HFFc6 (cell line): ENCODE measurements at regions not wholly inside any gene's neighbourhood (a gene's known extent, or its start where the extent isn't known, plus 50 kb on each side); places are given as distances from the start of the nearest gene placed in this dataset.

Experiments used
- DNase-seq: peaks from one replicate; pipeline ENCODE4 v3.0.0-alpha.2; 2018
- H3K27ac Mint-ChIP-seq: 2 replicates; pipeline ENCODE4 v1.8.0; 2020; ENCODE audit warnings: mild to moderate bottlenecking, mixed read lengths
- H3K27me3 Mint-ChIP-seq: 2 replicates; pipeline ENCODE4 v1.8.0; 2021; ENCODE audit warnings: mild to moderate bottlenecking, moderate library complexity, mixed read lengths; ENCODE audit not compliant: insufficient read depth
- H3K36me3 Mint-ChIP-seq: 2 replicates; pipeline ENCODE4 v1.8.0; 2021; ENCODE audit warnings: low read depth, mixed read lengths
- H3K4me1 Mint-ChIP-seq: 2 replicates; pipeline ENCODE4 v1.8.0; 2020; ENCODE audit warnings: low read depth, mixed read lengths
- H3K4me3 Mint-ChIP-seq: 2 replicates; pipeline ENCODE4 v1.8.0; 2020; ENCODE audit warnings: mild to moderate bottlenecking, moderate library complexity, mixed read lengths
- H3K9me3 Mint-ChIP-seq: 2 replicates; pipeline ENCODE4 v1.8.0; 2020; ENCODE audit warnings: mild to moderate bottlenecking, mixed read lengths
- CTCF ChIP-seq: fragments of 200-600 bp; sonication (generic); IDR thresholded peaks from 2 replicates; pipeline ENCODE4 v1.5.0; 2021; ENCODE audit warnings: antibody characterized with exemption, mild to moderate bottlenecking

GRCh38 chr2:33877348-33878016 is 278.4 kb upstream of the FAM98A start:
- Mint-ChIP-seq H3K27me3 (peaks cover 2% of the 10 kb centered on the region; the same call in 1 of the 2 replicates), H3K9me3 (peaks cover 33% of the 10 kb centered on the region), H3K4me1 (no peaks in the 10 kb centered on the region), H3K27ac (no peak overlapping the region), H3K36me3 (no peaks in the 10 kb centered on the region), H3K4me3 (no peak overlapping the region)
- no peak for TF ChIP-seq CTCF
- no peak for DNase-seq

- H3K36me3 Mint-ChIP-seq: no peaks in the 10 kb centered on the region
- peaks cover 2% of the 10 kb centered on the region; the same call in 1 of the 2 replicates for H3K27me3 Mint-ChIP-seq
- TF ChIP-seq CTCF: no peak
- no peak for DNase-seq
- H3K4me3 Mint-ChIP-seq: no peak overlapping the region
- H3K4me1 Mint-ChIP-seq: no peaks in the 10 kb centered on the region
- H3K9me3 Mint-ChIP-seq: peaks cover 38% of the 10 kb centered on the region
- no peak overlapping the region for H3K27ac Mint-ChIP-seq
Observed at GRCh38 chr2:33873076-33873605, 274.0 kb upstream of the FAM98A start.

GRCh38 chr2:33859811-33860461 is 260.8 kb upstream of the FAM98A start:
- no peak for TF ChIP-seq CTCF
- Mint-ChIP-seq H3K36me3 (no peaks in the 10 kb centered on the region), H3K9me3 (peaks cover 56% of the 10 kb centered on the region), H3K4me1 (no peaks in the 10 kb centered on the region), H3K4me3 (no peak overlapping the region), H3K27ac (no peak overlapping the region), H3K27me3 (no peaks in the 10 kb centered on the region)
- no peak for DNase-seq

- Mint-ChIP-seq H3K4me3 (no peak overlapping the region), H3K27ac (no peak overlapping the region), H3K27me3 (no peaks in the 10 kb centered on the region), H3K9me3 (peaks cover 57% of the 10 kb centered on the region), H3K36me3 (no peaks in the 10 kb centered on the region), H3K4me1 (no peaks in the 10 kb centered on the region)
- no peak for TF ChIP-seq CTCF
- no peak for DNase-seq
Observed at GRCh38 chr2:33859176-33859575, 260.1 kb upstream of the FAM98A start.

- no peak overlapping the region for H3K4me3 Mint-ChIP-seq
- H3K36me3 Mint-ChIP-seq: peaks cover 5% of the 10 kb centered on the region; the same call in 1 of the 2 replicates
- 0 out of 2 replicates have a peak, but pooled peaks cover 6% of the 10 kb centered on the region for H3K4me1 Mint-ChIP-seq
- no peaks in the 10 kb centered on the region; the same call in none of the 2 replicates for H3K27me3 Mint-ChIP-seq
- DNase-seq: peak; percentile 44
- peak overlapping the region; percentile 40; the same call in 1 of the 2 replicates for H3K27ac Mint-ChIP-seq
- TF ChIP-seq CTCF: no peak
- peaks cover 32% of the 10 kb centered on the region for H3K9me3 Mint-ChIP-seq
Observed at GRCh38 chr2:33848486-33848885, 249.4 kb upstream of the FAM98A start.
